Posterior cingulate gyrus (tissue), 11 donors: ENCODE measurements at regions not wholly inside any gene's neighbourhood (a gene's known extent, or its start where the extent isn't known, plus 50 kb on each side); places are given as distances from the start of the nearest gene placed in this dataset.

Experiments
- DNase-seq, 10 donors: peaks; one replicate each; pipeline versions ENCODE4 v3.0.0 to v3.0.0-alpha.2; 2020 to 2021; ENCODE audit warnings: mixed read lengths in 3 of 10
- intact Hi-C: fragments of 100-400 bp; cut with DNase I; formaldehyde crosslinking; loops from one replicate; pipeline ENCODE4 v1.15.1; 2023

DNA sequence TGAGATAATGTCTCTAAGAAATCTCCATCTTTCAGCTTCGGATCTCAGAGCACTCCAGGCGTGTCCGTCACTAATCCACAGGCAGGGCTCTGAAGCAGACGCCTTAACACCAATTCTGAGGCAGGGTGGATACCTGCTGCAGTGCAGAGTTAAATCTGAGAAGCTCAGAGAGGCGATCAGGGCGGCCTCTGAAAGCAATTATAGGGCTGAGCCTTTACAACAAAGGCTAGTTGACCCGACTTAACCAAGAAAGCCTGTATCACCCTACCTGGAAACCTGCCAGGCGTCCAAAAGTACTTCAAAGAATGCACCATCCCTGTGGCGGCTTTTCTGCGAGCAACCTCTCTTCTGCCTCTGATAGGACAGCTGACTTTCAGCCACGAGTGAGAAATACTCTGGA, 134.8 kb upstream of the MSX2 start:
- intact Hi-C loops, result no loop called here

DNA sequence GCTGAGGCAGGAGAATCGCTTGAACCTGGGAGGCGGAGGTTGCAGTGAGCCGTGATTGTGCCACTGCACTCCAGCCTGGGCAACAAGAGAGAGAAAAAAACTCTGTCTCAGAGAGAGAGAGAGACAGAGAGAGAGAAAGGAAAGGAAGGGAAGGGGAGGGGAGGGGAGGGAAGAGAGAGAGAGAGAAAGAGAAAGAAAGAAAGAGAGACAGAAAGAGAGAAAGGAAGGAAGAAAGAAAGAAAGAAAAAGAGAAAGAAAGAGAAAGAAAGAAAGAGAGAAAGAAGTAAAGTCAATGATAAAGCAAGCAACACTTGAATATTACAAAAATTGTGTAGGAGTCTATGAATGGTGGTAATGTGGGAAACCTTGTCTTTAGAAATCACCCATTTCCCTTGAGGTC, 133.6 kb upstream of the MSX2 start:
- no peak for DNase-seq
- intact Hi-C loops, result no loop called here

More for the DNA sequence above, 134.8 kb upstream of the MSX2 start:
- DNase-seq, result no peak

DNA sequence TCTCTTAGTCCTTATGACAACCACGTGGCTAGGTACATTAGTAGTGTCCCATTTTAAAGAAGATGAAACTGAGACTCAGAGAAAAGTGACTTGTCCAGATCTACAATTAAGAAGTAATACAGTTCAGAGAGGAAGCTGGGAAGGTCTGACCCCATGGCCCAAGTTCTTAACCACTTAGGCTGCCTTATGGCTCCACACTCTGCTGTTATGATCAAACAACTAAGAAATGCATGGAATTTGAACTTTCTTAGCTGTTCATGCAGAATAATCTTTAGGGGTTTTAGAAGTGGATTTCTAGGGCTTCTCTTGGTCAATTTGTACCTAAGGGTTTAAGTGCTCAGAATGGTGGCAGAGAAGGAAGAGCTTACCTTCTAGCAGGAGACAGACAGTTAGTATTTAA, 128.0 kb upstream of the MSX2 start:
- intact Hi-C loops, result no loop called here
- DNase-seq, result no peak

DNA sequence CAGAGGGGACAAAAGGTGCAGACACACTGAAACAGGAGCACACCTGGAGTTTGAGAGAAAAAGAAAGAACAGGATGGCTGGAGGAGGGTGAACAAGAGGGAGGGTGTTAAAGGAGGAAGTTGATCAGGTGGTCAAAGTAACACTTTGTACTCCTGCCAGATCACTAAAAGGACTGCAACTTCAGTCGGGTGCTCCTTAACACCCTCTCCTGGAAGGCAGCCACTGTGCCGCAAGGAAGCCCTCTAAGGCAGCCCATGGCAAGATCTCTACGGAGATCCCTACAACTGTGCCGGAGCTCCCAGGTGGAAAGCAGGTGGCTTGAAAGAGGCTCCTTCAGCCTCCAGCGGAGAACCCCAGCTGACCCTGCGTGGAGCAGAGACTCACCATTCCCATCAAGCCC, 124.4 kb upstream of the MSX2 start:
- intact Hi-C loops, result no loop called here
- DNase-seq, result no peak

DNA sequence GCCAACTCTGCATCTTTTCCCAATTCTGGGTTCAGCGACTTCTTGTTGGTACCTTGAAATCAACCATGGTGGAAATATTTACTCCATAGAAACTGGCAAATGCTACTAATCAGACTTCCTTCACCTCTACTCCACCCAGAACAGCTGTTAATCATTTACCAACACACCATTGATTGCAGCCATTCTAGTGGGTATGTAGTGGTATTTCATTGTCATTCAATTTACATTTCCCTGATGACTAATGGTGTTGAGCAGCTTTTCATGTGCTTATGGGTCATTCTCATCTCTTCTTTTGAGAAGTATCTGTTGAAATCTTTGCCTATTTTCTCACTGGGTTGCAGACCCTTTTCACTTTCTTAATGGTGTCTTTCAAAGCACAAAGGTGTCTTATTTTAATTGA, 122.4 kb upstream of the MSX2 start:
- intact Hi-C loops, result no loop called here
- DNase-seq, result no peak

DNA sequence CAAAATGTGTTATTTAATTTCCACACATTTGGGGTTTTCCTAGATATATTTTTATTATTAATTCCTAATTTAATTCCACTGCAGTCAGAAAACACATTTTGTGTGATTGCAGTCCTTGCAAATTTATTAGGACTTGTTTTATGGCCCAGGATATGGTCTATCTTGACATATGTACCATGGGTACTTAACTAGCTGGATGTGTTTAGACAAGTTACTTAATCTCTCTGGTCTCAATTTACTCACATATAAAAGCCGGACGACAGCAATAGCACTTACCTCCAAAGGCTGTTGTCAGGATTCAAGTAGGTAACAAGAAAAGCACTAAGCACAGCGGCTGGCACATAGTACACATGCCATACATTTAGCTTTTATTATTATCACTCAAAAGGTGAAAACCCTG, 118.2 kb upstream of the MSX2 start:
- DNase-seq, result no peak

DNA sequence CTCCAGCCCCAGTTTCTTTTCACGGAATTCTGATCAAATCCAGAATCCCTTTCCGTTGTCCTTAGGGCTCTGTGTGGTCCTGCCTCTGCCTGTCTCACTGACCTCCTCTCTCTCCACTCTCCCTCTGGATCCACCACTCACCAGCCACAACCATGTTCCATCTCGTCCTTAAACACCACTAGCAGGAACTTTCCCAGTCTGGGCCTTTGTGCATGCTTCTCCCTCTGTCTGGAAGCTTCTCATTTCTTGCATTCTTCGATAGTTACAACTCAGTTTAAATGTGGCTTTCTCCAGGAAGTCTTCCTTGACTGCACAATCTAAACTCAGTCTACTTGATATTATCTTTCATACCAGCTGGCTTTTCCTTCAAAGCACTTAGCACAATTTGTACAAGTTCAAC, 117.7 kb upstream of the MSX2 start:
- DNase-seq, result no peak
- intact Hi-C loops, result no loop called here

More for the DNA sequence above, 118.2 kb upstream of the MSX2 start:
- intact Hi-C loops, result no loop called here

DNA sequence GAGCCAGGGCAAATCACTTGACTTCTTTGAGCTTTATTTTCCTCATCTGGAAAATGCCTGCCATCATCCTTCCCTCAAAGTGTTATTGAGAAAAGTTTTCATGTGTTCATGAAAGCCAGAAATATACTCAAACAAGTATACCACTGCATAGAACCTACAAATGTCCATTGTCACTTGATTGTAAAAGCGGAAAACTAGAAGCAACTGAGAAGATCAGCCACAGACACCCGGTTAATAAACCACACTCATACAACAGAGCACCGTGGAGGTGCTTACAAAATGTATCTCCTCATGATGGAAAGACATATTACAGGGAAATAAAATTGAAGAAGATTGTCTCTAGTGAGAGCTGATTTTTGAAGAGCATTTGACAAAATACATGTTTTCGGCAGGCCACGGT, 117.2 kb upstream of the MSX2 start:
- DNase-seq, result no peak
- intact Hi-C loops, result no loop called here

DNA sequence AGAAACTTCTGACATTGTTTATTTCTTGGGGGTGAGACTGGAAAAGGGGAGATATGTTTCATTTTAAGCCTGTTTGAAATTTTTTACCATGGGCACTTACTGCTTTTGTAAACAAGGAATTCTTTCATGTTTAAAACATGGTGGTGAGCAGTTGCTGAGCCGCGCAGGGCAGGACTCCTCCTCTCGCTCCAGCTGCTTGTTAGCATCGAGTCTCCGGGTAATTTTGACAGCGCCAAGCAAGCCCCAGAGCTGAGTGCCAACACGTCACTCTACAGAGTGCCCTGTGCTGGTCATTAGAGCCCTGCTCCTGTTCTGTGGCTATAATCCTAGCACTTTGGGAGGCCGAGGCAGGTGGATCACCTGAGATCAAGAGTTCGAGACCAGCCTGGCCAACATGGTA, 116.5 kb upstream of the MSX2 start:
- intact Hi-C loops, result no loop called here

DNA sequence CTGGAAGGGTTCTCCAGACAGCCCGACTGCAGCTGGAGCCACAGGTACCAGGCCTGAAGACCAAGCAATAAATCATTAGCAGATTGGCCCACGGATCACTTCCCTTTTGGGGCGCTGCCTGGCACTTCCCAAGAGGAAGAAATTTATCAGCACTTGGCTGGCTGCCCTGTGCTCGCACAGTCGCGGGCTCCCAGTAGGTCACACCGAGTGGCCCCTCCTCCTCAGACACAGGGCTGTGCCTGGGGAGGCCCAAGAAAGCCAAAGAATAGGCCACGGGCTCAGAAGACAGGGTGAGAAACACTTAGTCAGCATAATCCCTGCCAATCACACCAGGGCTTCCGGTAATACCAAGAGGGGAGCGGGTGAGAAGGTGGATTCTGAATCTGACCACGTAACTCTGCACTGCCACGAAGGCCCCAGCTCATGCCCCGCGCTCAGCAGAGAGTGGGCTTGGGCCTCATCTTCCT, 115.7 kb upstream of the MSX2 start:
- peak in 5 of 10 donors; percentile 17 to 86 (median 34) for DNase-seq

More for the DNA sequence above, 116.5 kb upstream of the MSX2 start:
- DNase-seq, result no peak

DNA sequence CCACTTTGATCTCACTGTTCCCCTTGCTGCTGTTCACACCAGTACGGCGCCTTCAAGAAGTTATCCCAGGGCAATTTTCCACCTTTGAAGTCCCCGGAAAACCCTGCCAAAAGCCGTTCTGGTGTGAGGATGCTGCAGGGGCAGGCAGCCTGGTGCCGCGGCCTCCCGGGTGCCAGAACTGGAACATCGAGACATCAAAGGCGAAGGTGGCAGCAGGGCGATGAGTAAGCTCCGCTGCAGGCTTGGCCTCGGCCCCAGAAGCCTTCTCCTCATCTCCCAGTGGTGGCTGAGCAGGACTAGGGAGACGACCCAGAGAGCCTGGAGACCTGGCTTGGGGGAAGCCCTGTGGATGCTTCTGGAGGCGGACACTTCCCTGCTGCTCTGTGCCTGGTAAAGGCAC, 115.3 kb upstream of the MSX2 start:
- intact Hi-C loops, result no loop called here

More for the DNA sequence above, 115.7 kb upstream of the MSX2 start:
- intact Hi-C loops, result no loop called here

DNA sequence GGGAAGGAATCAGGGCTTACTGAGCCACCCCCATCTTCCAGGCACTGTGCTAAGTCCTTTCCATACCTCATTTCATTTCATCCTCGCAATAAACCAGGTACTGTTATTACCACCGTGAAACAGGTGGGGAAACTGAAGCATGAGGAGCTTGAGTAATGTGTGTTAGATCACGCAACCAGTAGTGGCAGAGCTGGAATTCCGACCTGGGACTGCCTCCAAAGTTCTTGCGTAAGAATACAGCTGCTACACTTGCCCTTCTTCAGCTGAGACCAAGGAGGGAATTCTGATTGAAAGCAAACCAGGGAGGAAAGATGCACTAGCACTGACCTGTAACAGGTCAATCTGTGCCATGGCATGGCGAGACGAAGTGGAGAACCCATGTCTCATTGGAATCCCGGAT, 113.4 kb upstream of the MSX2 start:
- no peak for DNase-seq
- intact Hi-C loops, result no loop called here

More for the DNA sequence above, 115.3 kb upstream of the MSX2 start:
- peak in 4 of 10 donors; percentile 18 to 85 (median 50) for DNase-seq

DNA sequence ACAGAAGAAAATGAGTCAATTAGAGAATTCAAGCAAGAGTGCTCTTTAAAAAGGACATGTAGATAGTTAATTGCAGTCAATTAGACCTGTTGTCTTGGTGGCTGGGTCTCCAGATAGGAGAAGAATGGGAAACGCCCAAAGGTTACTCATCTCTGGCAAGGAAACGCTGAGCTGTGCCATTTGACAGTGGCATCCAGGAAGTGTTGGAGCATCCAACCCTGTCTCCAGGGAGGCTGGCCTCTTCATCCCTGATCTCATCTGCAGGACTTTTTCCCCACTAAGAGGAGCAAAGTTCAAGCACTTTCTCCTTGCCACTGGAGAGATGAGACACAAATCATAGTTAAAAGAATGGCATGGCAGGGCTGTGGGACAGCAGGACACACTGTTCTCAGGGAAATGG, 111.7 kb upstream of the MSX2 start:
- intact Hi-C loops, result no loop called here
- no peak for DNase-seq

DNA sequence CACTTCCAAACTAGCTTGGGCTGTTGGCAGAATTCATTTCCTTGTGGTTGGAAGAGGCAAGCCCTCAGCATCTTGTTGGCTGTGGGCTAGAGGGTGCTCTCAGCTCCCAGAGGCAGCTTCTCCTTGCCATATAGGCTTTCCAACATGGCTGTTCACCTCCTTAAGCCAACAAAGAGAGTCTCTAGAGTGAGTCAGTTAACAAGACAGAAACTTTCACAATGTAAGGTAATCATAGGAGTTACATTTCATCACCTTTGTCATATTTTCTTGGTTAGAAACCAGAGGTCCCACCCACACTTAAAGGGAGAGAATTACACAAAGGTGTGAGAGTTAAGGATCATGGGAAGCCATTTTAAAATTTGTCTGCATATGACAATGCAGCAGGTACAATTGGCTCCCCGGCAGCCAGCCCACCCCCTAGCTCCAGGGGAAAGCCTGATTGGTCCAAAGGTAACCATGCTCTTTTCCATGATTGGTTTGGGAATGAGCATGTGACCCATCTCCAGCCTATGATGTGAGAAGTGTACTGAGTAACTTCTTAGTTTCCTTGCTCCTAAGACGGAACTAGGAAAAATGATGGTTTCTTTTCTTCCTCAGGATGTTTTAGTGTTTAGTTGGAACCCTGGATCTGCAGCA, 109.8 kb upstream of the MSX2 start:
- DNase-seq, result no peak
- intact Hi-C loops, result no loop called here

DNA sequence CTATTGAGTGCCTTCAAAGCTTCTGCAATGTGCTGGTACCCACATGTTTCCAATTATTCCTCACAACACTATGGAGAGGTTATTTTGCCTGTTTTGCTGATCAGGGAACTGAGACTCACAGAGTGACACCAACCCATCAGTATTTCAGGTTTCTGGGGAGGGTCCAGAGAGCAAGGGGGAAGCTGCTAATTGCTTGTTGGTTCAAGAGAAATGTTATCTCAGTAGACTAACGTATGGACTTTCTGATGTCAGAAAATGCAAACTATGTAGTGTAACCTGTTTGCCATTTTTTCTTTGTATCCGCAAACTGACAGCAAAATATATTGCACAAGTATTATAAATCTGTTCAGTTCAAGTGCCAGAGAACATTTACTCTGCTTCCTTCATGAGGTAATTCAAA, 108.3 kb upstream of the MSX2 start:
- intact Hi-C loops, result no loop called here
- DNase-seq, result no peak

DNA sequence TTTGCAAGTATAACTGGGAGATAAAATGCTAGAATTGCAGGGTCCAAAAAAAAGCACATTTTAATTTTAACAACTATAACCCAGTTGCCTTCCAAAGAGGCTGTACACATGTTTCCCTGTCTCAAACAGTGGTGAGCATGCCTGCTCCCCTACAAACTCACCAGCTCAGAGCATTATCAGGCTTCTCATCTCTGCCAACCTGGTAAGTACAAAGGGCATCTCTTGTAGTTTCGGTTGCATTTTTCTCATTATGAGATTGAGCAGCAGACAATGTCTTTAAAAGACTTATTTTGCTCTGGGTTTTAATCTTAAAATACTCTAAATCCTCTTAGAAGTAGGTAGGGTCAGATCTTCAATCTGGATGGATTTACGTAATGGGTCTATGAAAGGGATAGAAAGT, 107.1 kb upstream of the MSX2 start:
- intact Hi-C loops, result no loop called here
- no peak for DNase-seq

DNA sequence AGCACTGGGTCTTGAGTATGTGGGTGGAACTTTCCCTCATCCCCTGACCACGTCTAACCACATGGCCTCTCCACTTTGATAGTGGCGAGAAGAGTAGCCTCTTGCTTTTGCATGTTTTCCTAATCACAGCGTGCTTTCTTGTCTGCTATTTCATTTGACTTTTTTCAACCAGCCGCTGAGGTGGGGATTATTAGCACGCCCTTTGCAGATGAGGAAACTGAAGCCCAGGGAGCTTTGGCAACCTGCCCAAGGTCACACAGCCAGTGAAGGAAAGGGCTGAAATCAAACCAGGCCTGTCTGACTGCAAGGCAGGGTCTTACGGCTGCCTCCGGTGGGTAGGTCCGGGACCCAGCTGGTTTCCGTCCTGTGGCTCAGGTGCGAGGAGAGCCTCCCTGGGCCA, 106.5 kb upstream of the MSX2 start:
- intact Hi-C loops, result no loop called here
- DNase-seq, result no peak

DNA sequence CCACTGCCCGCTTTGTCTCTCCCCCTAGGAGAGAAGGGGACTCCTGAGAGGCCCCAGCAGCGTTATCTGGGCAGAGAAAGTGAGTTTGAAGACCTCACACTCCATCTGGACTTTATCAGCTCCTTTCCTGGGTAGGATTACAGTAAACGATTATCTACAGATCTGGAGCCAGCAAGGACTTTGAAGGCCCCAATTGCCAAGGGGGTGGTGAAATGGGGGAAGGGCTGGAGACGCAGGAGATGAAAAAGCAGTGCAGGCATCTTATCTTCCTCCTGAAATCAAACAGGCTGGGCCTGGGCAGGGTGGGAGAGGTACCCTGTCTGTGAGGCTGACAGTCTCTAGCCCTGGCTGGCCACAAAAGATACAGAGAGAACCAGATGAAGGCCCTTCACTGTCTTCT, 105.8 kb upstream of the MSX2 start:
- DNase-seq, result no peak
- intact Hi-C loops, result no loop called here

DNA sequence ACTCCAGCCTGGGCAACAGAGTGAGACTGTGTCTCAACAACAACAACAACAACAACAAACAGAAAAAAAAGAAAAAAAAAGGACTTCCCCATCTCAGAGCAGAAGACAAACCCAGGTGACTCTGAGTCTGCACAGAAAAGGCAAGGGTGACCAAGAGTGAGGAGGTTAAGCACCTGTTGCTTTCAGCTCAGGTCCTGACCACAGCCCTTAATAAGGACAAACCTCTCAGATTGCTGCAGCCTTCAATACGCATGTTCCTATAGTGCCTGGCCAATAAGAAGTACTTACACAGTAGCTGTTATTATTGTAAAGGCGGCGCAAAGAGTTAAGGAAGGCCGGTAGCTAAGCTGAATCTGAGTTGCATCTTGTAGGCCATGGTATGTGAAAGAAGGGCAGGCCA, 102.3 kb upstream of the MSX2 start:
- intact Hi-C loops, result no loop called here

DNA sequence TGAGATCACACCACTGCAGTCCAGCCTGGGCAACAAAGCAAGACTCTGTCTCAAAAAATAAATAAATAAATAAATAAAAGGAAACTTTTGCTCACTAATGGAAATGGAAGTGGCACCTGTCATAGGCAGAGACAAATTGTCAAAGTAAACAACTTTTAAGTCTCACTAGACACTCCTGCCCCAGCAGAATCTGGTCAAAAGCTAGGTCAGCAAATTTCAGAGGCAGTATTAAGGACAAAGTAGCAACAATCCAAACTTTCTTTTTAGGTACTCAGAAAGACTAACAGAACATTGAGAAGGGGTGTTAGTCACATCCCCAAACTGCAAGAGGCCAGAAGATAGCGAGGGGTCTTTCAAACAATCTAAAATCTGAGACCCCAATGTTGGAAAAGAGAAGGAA, 101.4 kb upstream of the MSX2 start:
- intact Hi-C loops, result no loop called here
- no peak for DNase-seq

More for the DNA sequence above, 102.3 kb upstream of the MSX2 start:
- no peak for DNase-seq

DNA sequence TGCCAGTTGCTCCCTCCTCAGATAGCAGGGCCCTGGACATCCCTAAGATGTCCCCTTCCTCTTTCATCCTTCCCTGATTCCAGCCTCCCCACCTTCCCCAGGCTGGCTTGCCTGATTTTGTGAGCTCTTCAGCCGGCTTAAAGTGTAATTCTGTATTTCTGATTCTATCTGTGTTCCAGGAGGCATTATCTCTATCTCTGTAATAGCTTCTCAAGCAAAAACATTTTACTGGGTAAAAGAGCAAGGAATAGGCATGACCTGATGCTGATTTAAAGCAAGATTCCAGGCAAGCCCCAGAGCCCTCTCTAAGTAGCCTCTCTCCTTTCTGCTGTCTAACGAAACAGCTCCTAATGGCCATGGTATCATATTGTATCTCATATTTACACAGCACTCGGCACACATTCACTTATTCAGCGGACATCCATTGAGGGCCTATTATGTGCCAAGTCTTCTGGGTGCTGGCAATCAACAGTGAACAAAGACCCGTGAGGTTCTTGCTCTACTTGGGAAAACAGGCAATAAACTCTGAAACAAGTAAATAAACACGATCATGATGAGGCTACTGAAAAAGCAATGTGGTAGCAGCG, 100.9 kb upstream of the MSX2 start:
- no peak for DNase-seq
- intact Hi-C loops, result no loop called here

DNA sequence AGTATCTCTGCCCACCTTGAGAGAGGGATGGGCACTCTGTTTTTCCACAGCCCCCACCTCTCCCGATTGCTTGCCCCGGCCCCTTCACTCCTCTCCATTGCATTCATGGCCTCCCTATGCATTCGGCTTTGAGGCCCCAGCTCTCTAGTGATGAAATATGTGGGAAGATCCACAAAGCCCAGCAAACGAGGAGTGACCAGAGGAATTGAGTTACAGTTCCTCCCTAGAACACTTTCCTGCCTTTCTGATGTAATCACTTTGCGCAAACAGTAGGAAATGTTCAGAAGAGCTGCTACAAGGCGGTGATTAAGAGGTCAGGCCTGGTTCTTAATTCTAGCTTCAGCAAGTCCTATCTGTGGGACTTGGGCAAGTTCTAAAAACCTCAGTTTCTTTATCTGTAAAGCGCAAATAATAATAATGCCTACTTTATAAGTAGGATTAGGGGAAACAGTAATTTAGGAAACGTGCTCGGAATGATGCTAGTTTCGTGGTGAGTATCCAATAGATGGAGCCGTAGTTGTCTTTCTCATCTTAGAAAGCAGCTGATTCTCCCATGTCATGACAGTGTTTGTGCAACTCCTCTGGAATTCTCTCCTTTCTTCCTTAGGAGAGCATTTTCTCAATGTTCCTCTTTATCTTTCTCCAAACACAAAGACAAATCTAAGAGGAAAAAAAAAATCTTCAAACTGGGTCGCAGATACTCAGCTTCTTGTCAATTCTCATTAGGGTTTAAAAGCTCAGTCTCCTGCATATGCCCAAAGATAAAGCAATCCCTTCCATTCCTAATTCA, 99.5 kb upstream of the MSX2 start:
- no peak for DNase-seq

More for the DNA sequence above, 99.5 kb upstream of the MSX2 start:
- intact Hi-C loops, result no loop called here
